GM21515 (cell line): ENCODE measurements at regions not wholly inside any gene's neighbourhood (a gene's known extent, or its start where the extent isn't known, plus 50 kb on each side); places are given as distances from the start of the nearest gene placed in this dataset.
"Not testable (repeated sequence)": the region's sequence is repeated elsewhere in the genome, so short reads cannot be mapped to it uniquely, and the experiment has no call there.

Source experiments
- ATAC-seq: cut with Tn5 transposase; IDR thresholded peaks from one replicate; pipeline ENCODE4 v1.9.1; 2021; ENCODE audit not compliant: unreplicated experiment

GRCh38 chr4:112049119-112049518 is 96.1 kb upstream of the FAM241A start:
- ATAC-seq, result peak; percentile 85

- no peak for ATAC-seq
Observed at GRCh38 chr4:112053825-112054350, 91.4 kb upstream of the FAM241A start.

GRCh38 chr4:112055100-112055499 is 90.2 kb upstream of the FAM241A start:
- no peak for ATAC-seq

- ATAC-seq, result no peak
Observed at GRCh38 chr4:112057470-112057869, 87.8 kb upstream of the FAM241A start.

GRCh38 chr4:112058433-112058832 is 86.8 kb upstream of the FAM241A start:
- ATAC-seq, result no peak

GRCh38 chr4:112060212-112060611 is 85.0 kb upstream of the FAM241A start:
- ATAC-seq, result no peak

- no peak for ATAC-seq
Observed at GRCh38 chr4:112061207-112061817, 83.9 kb upstream of the FAM241A start.

GRCh38 chr4:112063260-112063659 is 82.0 kb upstream of the FAM241A start:
- ATAC-seq, result no peak

- ATAC-seq, result no peak
Observed at GRCh38 chr4:112069110-112069509, 76.1 kb upstream of the FAM241A start.

- no peak for ATAC-seq
Observed at GRCh38 chr4:112073181-112073580, 72.1 kb upstream of the FAM241A start.

- ATAC-seq, result peak; percentile 89
Observed at GRCh38 chr4:112075129-112075753, 70.0 kb upstream of the FAM241A start.

- ATAC-seq, result no peak
Observed at GRCh38 chr4:112075906-112076305, 69.3 kb upstream of the FAM241A start.

- ATAC-seq, result no peak
Observed at GRCh38 chr4:112076919-112077608, 68.2 kb upstream of the FAM241A start.

- ATAC-seq, result no peak
Observed at GRCh38 chr4:112077743-112078142, 67.5 kb upstream of the FAM241A start.

- ATAC-seq, result no peak
Observed at GRCh38 chr4:112082954-112083586, 62.2 kb upstream of the FAM241A start.

- no peak for ATAC-seq
Observed at GRCh38 chr4:112083587-112084347, 61.5 kb upstream of the FAM241A start.

GRCh38 chr4:112085156-112086035 is 59.9 kb upstream of the FAM241A start:
- no peak for ATAC-seq

- ATAC-seq, result no peak
Observed at GRCh38 chr4:112086036-112086434, 59.2 kb upstream of the FAM241A start.

- ATAC-seq, result not testable (repeated sequence)
Observed at GRCh38 chr4:112086661-112087060, 58.6 kb upstream of the FAM241A start.

- not testable (repeated sequence) for ATAC-seq
Observed at GRCh38 chr4:112092330-112092729, 52.9 kb upstream of the FAM241A start.
